Neural progenitor cell (in vitro differentiated cells): ENCODE measurements at regions not wholly inside any gene's neighbourhood (a gene's known extent, or its start where the extent isn't known, plus 50 kb on each side); places are given as distances from the start of the nearest gene placed in this dataset.

ENCODE experiments used
- EZH2phosphoT487 ChIP-seq: fragments of 200-600 bp; sonication (generic); IDR thresholded peaks from 2 replicates; pipeline ENCODE4 v1.6.1; 2017; ENCODE audit warnings: antibody characterized with exemption
- TF ChIP-seq, protein P1 (sequence below): fragments of 200-600 bp; sonication (generic); IDR thresholded peaks from 2 replicates; pipeline ENCODE4 v1.5.1; 2017; ENCODE audit warnings: antibody characterized with exemption, mild to moderate bottlenecking

DNA sequence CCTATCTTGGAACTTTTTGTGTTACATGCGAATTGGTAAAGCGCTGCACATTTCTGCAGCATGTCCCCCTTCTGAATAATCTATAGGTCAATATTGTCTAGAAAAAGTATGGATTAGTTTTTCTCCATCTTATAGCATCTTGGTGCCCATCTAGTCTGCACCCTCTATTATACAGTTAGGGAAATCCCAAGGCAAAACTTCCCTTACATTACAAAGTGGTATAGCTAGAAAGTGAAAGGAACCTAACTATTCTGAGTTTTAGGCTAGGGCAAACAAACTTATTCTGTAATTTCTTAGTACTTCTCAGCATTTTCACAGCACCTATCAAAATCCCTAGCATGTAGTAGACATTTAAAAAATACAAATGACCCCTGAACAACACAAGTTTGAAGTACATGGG lies 133.5 kb upstream of the CCDC28A start:
- TF ChIP-seq, protein P1, sequence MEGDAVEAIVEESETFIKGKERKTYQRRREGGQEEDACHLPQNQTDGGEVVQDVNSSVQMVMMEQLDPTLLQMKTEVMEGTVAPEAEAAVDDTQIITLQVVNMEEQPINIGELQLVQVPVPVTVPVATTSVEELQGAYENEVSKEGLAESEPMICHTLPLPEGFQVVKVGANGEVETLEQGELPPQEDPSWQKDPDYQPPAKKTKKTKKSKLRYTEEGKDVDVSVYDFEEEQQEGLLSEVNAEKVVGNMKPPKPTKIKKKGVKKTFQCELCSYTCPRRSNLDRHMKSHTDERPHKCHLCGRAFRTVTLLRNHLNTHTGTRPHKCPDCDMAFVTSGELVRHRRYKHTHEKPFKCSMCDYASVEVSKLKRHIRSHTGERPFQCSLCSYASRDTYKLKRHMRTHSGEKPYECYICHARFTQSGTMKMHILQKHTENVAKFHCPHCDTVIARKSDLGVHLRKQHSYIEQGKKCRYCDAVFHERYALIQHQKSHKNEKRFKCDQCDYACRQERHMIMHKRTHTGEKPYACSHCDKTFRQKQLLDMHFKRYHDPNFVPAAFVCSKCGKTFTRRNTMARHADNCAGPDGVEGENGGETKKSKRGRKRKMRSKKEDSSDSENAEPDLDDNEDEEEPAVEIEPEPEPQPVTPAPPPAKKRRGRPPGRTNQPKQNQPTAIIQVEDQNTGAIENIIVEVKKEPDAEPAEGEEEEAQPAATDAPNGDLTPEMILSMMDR: no peak
- no peak for TF ChIP-seq EZH2phosphoT487
